Osteocyte (in vitro differentiated cells): ENCODE measurements at regions not wholly inside any gene's neighbourhood (a gene's known extent, or its start where the extent isn't known, plus 50 kb on each side); places are given as distances from the start of the nearest gene placed in this dataset.

Experiments
- DNase-seq: peaks from one replicate; pipeline ENCODE4 v3.0.0; 2021; ENCODE audit warnings: mixed read lengths; ENCODE audit not compliant: unreplicated experiment; ENCODE audit errors: extremely low spot score
- H3K27ac Mint-ChIP-seq: one replicate; pipeline ENCODE4 v1.8.0; 2021; ENCODE audit warnings: mild to moderate bottlenecking, mixed read lengths; ENCODE audit not compliant: unreplicated experiment
- H3K27me3 Mint-ChIP-seq: one replicate; pipeline ENCODE4 v1.8.0; 2021; ENCODE audit warnings: mixed read lengths; ENCODE audit not compliant: unreplicated experiment
- H3K36me3 Mint-ChIP-seq: one replicate; pipeline ENCODE4 v1.8.0; 2021; ENCODE audit warnings: mixed read lengths; ENCODE audit not compliant: unreplicated experiment
- H3K4me1 Mint-ChIP-seq: one replicate; pipeline ENCODE4 v1.8.0; 2021; ENCODE audit warnings: mixed read lengths; ENCODE audit not compliant: unreplicated experiment
- H3K4me3 Mint-ChIP-seq: one replicate; pipeline ENCODE4 v1.8.0; 2021; ENCODE audit warnings: mild to moderate bottlenecking, moderate library complexity, mixed read lengths; ENCODE audit not compliant: unreplicated experiment
- H3K9me3 Mint-ChIP-seq: one replicate; pipeline ENCODE4 v1.8.0; 2021; ENCODE audit warnings: mixed read lengths; ENCODE audit not compliant: unreplicated experiment
- CTCF ChIP-seq: fragments of 200-600 bp; sonication (generic); IDR thresholded peaks from 2 replicates; pipeline ENCODE4 v1.5.0; 2021; ENCODE audit warnings: antibody characterized with exemption, mild to moderate bottlenecking, moderate library complexity

GRCh38 chr11:25970726-25971508 is 361.0 kb upstream of the ANO3 start:
- no peaks in the 10 kb centered on the region for H3K9me3 Mint-ChIP-seq
- H3K4me3 Mint-ChIP-seq = no peak overlapping the region
- no peak overlapping the region for H3K27ac Mint-ChIP-seq
- DNase-seq = no peak
- H3K27me3 Mint-ChIP-seq = peaks cover 10% of the 10 kb centered on the region
- no peaks in the 10 kb centered on the region for H3K36me3 Mint-ChIP-seq
- TF ChIP-seq CTCF = peak; percentile 27
- no peaks in the 10 kb centered on the region for H3K4me1 Mint-ChIP-seq

- DNase-seq = no peak
- Mint-ChIP-seq H3K9me3 (no peaks in the 10 kb centered on the region), H3K36me3 (no peaks in the 10 kb centered on the region), H3K27me3 (peaks cover 15% of the 10 kb centered on the region), H3K4me3 (no peak overlapping the region), H3K4me1 (no peaks in the 10 kb centered on the region), H3K27ac (no peak overlapping the region)
- TF ChIP-seq CTCF = no peak
Observed at GRCh38 chr11:25980091-25980490, 351.8 kb upstream of the ANO3 start.

GRCh38 chr11:25981998-25982397 is 349.9 kb upstream of the ANO3 start:
- no peak overlapping the region for H3K4me3 Mint-ChIP-seq
- no peak overlapping the region for H3K27ac Mint-ChIP-seq
- no peaks in the 10 kb centered on the region for H3K4me1 Mint-ChIP-seq
- peak; percentile 76 for TF ChIP-seq CTCF
- no peaks in the 10 kb centered on the region for H3K9me3 Mint-ChIP-seq
- H3K36me3 Mint-ChIP-seq = no peaks in the 10 kb centered on the region
- peaks cover 15% of the 10 kb centered on the region for H3K27me3 Mint-ChIP-seq
- DNase-seq = no peak

GRCh38 chr11:25983280-25983679 is 348.6 kb upstream of the ANO3 start:
- Mint-ChIP-seq H3K9me3 (no peaks in the 10 kb centered on the region), H3K4me3 (no peak overlapping the region), H3K36me3 (no peaks in the 10 kb centered on the region), H3K27me3 (peaks cover 11% of the 10 kb centered on the region), H3K27ac (no peak overlapping the region), H3K4me1 (no peaks in the 10 kb centered on the region)
- DNase-seq = no peak
- no peak for TF ChIP-seq CTCF

- Mint-ChIP-seq H3K27ac (no peak overlapping the region), H3K4me1 (no peaks in the 10 kb centered on the region), H3K4me3 (no peak overlapping the region), H3K9me3 (no peaks in the 10 kb centered on the region), H3K36me3 (no peaks in the 10 kb centered on the region), H3K27me3 (no peaks in the 10 kb centered on the region)
- no peak for TF ChIP-seq CTCF
- no peak for DNase-seq
Observed at GRCh38 chr11:25988178-25988577, 343.8 kb upstream of the ANO3 start.
